Central memory CD4-positive, alpha-beta T cell (primary cell): ENCODE measurements at regions not wholly inside any gene's neighbourhood (a gene's known extent, or its start where the extent isn't known, plus 50 kb on each side); places are given as distances from the start of the nearest gene placed in this dataset.
"Not testable (repeated sequence)": the region's sequence is repeated elsewhere in the genome, so short reads cannot be mapped to it uniquely, and the experiment has no call there.

Source experiments
- DNase-seq: peaks from one replicate; pipeline ENCODE4 v3.0.0; 2022

GRCh38 chr6:92219987-92220386, 1199.4 kb downstream of the EPHA7 start:
- DNase-seq: not testable (repeated sequence)

- DNase-seq: no peak
These were observed 1202.6 kb downstream of the EPHA7 start for GRCh38 chr6:92216717-92217116.

- DNase-seq: no peak
These were observed 1217.7 kb downstream of the EPHA7 start for GRCh38 chr6:92201618-92202017.

GRCh38 chr6:92196325-92196724, 1223.0 kb downstream of the EPHA7 start:
- DNase-seq: no peak

GRCh38 chr6:92195796-92196195, 1223.6 kb downstream of the EPHA7 start:
- no peak for DNase-seq

GRCh38 chr6:92188016-92188415, 1231.3 kb downstream of the EPHA7 start:
- DNase-seq: no peak

- DNase-seq: no peak
These were observed 1234.4 kb downstream of the EPHA7 start for GRCh38 chr6:92184933-92185332.

- DNase-seq: no peak
These were observed 1238.0 kb downstream of the EPHA7 start for GRCh38 chr6:92181347-92181746.

- no peak for DNase-seq
These were observed 1239.3 kb downstream of the EPHA7 start for GRCh38 chr6:92180090-92180489.

GRCh38 chr6:92176666-92177065, 1242.7 kb downstream of the EPHA7 start:
- no peak for DNase-seq

- DNase-seq: no peak
These were observed 1244.8 kb downstream of the EPHA7 start for GRCh38 chr6:92174398-92175073.

- DNase-seq: no peak
These were observed 1249.9 kb downstream of the EPHA7 start for GRCh38 chr6:92169506-92169905.

- DNase-seq: no peak
These were observed 1252.7 kb downstream of the EPHA7 start for GRCh38 chr6:92166666-92167065.

- no peak for DNase-seq
These were observed 1257.4 kb downstream of the EPHA7 start for GRCh38 chr6:92161953-92162352.

- DNase-seq: no peak
These were observed 1259.1 kb downstream of the EPHA7 start for GRCh38 chr6:92160226-92160625.

GRCh38 chr6:92159046-92159445, 1260.3 kb downstream of the EPHA7 start:
- DNase-seq: no peak

- no peak for DNase-seq
These were observed 1268.8 kb downstream of the EPHA7 start for GRCh38 chr6:92150553-92150952.

- no peak for DNase-seq
These were observed 1272.1 kb downstream of the EPHA7 start for GRCh38 chr6:92147246-92147645.

- no peak for DNase-seq
These were observed 1279.8 kb downstream of the EPHA7 start for GRCh38 chr6:92139601-92140000.

- no peak for DNase-seq
These were observed 1286.4 kb downstream of the EPHA7 start for GRCh38 chr6:92132957-92133356.

GRCh38 chr6:92132457-92132856, 1286.9 kb downstream of the EPHA7 start:
- no peak for DNase-seq

- DNase-seq: no peak
These were observed 1288.4 kb downstream of the EPHA7 start for GRCh38 chr6:92130944-92131343.

GRCh38 chr6:92126983-92127382, 1292.4 kb downstream of the EPHA7 start:
- DNase-seq: no peak

- no peak for DNase-seq
These were observed 1293.3 kb downstream of the EPHA7 start for GRCh38 chr6:92126088-92126487.

GRCh38 chr6:92125681-92126080, 1293.7 kb downstream of the EPHA7 start:
- DNase-seq: no peak
